ENCODE measurements at regions not wholly inside any gene's neighbourhood (a gene's known extent, or its start where the extent isn't known, plus 50 kb on each side); places are given as distances from the start of the nearest gene placed in this dataset.

- TF ChIP-seq CTCF (IDR thresholded peaks at IDR 0.05; ENCODE audit: poor library complexity, severe bottlenecking) (no peak), POLR2AphosphoS5 (IDR thresholded peaks at IDR 0.05) (no peak), EP300 (conservative IDR thresholded peaks at IDR 0.05; ENCODE audit: poor library complexity, severe bottlenecking) (no peak), EZH2 (IDR thresholded peaks at IDR 0.05; ENCODE audit: borderline replicate concordance, insufficient read depth, low read length, poor library complexity, severe bottlenecking) (no peak), TAF1 (IDR thresholded peaks at IDR 0.05; ENCODE audit: low read depth) (no peak), RAD21 (conservative IDR thresholded peaks at IDR 0.05) (no peak), REST (IDR thresholded peaks at IDR 0.05; ENCODE audit: borderline replicate concordance) (no peak)
Measured at GRCh38 chr6:28789553-28790083, 134.2 kb downstream of the TRIM27 start.

Data from neural cell (in vitro differentiated cells).